ENCODE measurements at regions not wholly inside any gene's neighbourhood (a gene's known extent, or its start where the extent isn't known, plus 50 kb on each side); places are given as distances from the start of the nearest gene placed in this dataset.

- no peak for TF ChIP-seq CTCF (IDR thresholded peaks at IDR 0.05)
- TF ChIP-seq POLR2A (IDR thresholded peaks at IDR 0.05), result no peak
Measured at GRCh38 chr7:46880508-46881196, 701.3 kb downstream of the TNS3 start.
